Peyer's patch (tissue), 4 donors: ENCODE measurements at regions not wholly inside any gene's neighbourhood (a gene's known extent, or its start where the extent isn't known, plus 50 kb on each side); places are given as distances from the start of the nearest gene placed in this dataset.
A peak's percentile ranks its signal among the peaks of the same experiment; 100 is the strongest.

Experiments used
- DNase-seq, 3 donors: peaks; one replicate each; pipeline ENCODE4 v3.0.0-alpha.2; 2017 to 2019
- H3K27ac ChIP-seq, 4 donors: fragments of 200-600 bp; sonication (generic); one replicate each; pipeline ENCODE4 v1.5.1; 2016 to 2019
- H3K27me3 ChIP-seq, 2 donors: fragments of 200-600 bp; sonication (generic); one replicate each; pipeline ENCODE4 v1.5.1; 2019
- H3K36me3 ChIP-seq, 3 donors: fragments of 200-600 bp; sonication (generic); one replicate each; pipeline ENCODE4 v1.5.1; 2016 to 2019
- H3K4me1 ChIP-seq, 4 donors: fragments of 200-600 bp; sonication (generic); one replicate each; pipeline ENCODE4 v1.5.1; 2016 to 2019
- H3K4me3 ChIP-seq, 4 donors: fragments of 200-600 bp; sonication (generic); 1 replicate in 3 of 4; 2 replicates in 1 of 4; pipeline ENCODE4 v1.5.1; 2016 to 2019; ENCODE audit warnings: mild to moderate bottlenecking in 1 of 4
- H3K9me3 ChIP-seq, 4 donors: fragments of 200-600 bp; sonication (generic); one replicate each; pipeline ENCODE4 v1.5.1; 2016 to 2019; ENCODE audit warnings: mild to moderate bottlenecking in 1 of 4
- POLR2A ChIP-seq, 2 donors: fragments of 450-650 bp; IDR thresholded peaks; one replicate each; pipeline ENCODE4 v1.5.1; 2017; ENCODE audit warnings: antibody characterized with exemption in 2 of 2, mild to moderate bottlenecking in 2 of 2, moderate library complexity in 2 of 2
- TF ChIP-seq, protein P1 (sequence below), 6 experiments: fragments of 450-650 bp in 4 of 6; fragments of 200-600 bp in 2 of 6; sonication (generic) in 1 of 6; IDR thresholded peaks; one replicate each; pipeline ENCODE4 v1.5.1; 2017 to 2019; ENCODE audit warnings: antibody characterized with exemption in 6 of 6, mild to moderate bottlenecking in 3 of 6, moderate library complexity in 1 of 6

DNA sequence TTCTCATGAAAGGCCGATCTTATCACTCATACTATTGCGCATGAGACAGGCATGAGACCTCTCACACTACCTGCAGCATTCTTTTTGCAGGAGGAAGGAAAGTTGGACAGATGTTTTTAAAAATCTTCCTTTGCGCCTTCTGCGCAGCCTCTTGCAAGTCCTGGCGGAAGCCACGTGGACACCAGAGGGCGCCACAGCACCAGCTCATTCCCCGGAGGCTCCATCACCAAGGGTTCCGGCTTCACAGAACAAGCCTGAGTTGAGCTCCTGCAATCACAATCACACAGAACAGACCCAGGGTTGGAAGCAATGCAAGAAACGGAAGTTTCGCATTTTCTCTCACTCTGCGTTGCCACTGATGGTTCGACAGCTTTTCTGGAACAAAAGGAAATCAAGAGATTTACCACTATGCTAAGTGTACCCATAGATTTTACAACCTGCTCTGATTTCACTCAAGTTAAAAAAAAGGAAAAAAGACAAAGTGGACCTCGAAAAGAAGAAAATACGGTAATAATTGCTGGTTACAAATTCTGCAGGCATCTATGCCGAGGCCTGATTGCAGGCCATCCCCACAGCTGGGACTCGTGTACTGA lies 304.7 kb upstream of the MSX2 start:
- peaks cover 0 to 11% (median 0%) of the 10 kb centered on the region in 4 donors for H3K4me1 ChIP-seq
- no peak overlapping the region for H3K27ac ChIP-seq
- TF ChIP-seq POLR2A (IDR thresholded peaks at IDR 0.05): no peak
- TF ChIP-seq, protein P1, sequence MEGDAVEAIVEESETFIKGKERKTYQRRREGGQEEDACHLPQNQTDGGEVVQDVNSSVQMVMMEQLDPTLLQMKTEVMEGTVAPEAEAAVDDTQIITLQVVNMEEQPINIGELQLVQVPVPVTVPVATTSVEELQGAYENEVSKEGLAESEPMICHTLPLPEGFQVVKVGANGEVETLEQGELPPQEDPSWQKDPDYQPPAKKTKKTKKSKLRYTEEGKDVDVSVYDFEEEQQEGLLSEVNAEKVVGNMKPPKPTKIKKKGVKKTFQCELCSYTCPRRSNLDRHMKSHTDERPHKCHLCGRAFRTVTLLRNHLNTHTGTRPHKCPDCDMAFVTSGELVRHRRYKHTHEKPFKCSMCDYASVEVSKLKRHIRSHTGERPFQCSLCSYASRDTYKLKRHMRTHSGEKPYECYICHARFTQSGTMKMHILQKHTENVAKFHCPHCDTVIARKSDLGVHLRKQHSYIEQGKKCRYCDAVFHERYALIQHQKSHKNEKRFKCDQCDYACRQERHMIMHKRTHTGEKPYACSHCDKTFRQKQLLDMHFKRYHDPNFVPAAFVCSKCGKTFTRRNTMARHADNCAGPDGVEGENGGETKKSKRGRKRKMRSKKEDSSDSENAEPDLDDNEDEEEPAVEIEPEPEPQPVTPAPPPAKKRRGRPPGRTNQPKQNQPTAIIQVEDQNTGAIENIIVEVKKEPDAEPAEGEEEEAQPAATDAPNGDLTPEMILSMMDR (IDR thresholded peaks at IDR 0.05): peak in 5 of 6 experiments; percentile 37 to 89 (median 88)
- no peaks in the 10 kb centered on the region for H3K27me3 ChIP-seq
- peak; percentile 36 to 94 (median 94) for DNase-seq
- H3K36me3 ChIP-seq: no peaks in the 10 kb centered on the region
- peak overlapping the region in 2 of 4 donors; percentile 1 to 10 for H3K4me3 ChIP-seq
- H3K9me3 ChIP-seq: no peaks in the 10 kb centered on the region

DNA sequence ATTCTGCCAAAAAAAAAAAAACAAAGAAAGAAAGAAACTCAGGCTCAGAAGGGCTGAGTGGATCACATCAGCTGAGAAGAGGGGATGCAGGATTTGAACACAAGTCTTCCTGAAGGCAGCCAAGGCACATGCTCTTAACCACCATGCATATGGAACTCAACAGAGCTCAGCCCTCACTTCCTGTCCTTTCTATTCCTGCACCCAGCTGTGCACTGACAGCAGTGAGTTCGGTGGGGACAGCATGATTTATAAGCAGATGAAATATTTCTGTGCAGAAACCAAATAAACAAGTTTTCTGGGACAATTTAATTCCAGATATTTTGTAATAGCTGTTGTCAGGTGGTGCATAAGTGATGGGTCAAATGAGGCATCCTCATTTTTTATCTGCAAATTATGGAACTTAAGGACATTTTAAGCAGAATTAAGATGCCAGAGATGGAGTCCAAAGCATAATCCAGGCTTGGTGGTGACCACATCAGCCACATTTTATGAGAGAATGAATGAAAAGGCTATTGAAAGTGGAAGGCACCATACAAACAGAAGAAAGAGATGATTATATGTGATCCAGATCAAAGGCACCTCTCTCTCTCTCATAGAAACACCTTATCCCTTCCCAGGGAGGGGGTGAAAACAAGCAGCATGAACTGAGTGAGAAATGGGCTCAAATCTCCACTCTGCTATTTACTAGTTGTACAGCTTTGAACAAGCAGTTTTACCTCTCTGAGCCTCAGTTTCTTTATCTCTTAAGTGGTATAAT lies 303.6 kb upstream of the MSX2 start:
- TF ChIP-seq, protein P1 (IDR thresholded peaks at IDR 0.05): no peak
- TF ChIP-seq POLR2A (IDR thresholded peaks at IDR 0.05): no peak
- Histone ChIP-seq H3K4me3 (no peak overlapping the region), H3K4me1 (peaks cover 0 to 11% (median 0%) of the 10 kb centered on the region in 4 donors), H3K36me3 (no peaks in the 10 kb centered on the region), H3K27ac (no peak overlapping the region), H3K27me3 (no peaks in the 10 kb centered on the region), H3K9me3 (no peaks in the 10 kb centered on the region)
- no peak for DNase-seq

DNA sequence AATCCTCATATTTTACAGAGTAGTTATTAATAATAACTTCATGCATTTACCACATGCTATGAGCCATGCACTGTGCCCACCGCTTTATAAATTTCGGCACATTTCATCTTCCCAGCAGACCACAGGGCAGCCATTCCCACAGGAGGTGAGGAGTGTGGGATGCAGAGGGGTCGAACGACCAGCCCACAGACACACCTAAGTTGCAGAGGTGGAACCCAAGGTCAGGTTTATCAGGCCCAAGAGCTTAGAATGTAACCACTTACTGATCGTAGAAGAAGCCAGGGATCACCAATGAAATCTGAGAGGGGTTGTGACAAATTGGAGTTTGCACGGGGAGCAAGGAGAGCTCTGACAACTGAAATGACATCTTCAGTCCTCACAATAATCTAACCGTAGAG lies 303.0 kb upstream of the MSX2 start:
- Histone ChIP-seq H3K27ac (no peak overlapping the region), H3K4me1 (peaks cover 0 to 11% (median 0%) of the 10 kb centered on the region in 4 donors), H3K27me3 (no peaks in the 10 kb centered on the region), H3K9me3 (no peaks in the 10 kb centered on the region), H3K4me3 (no peak overlapping the region), H3K36me3 (no peaks in the 10 kb centered on the region)
- TF ChIP-seq, protein P1 (IDR thresholded peaks at IDR 0.05): no peak
- TF ChIP-seq POLR2A (IDR thresholded peaks at IDR 0.05): no peak
- no peak for DNase-seq

DNA sequence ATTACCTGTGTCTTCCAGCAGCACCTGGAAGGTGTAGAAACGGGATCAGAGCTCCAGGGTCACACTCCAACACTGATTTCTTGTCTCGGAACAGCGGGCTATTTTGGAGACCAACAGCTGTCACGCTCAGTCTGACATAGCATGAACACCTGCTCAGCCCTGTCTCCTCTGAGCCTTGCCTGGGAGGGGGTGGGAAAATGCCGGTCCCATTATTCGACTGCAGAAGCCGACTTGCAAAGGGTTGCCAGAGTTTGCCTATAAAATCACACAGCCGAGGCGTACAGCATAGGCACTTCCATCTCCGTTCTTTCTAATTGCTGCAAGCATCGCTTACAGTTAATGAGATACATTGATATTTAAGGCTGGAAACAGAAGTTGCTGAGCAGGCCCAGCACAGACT lies 300.8 kb upstream of the MSX2 start:
- Histone ChIP-seq H3K4me1 (peaks cover 0 to 11% (median 0%) of the 10 kb centered on the region in 4 donors), H3K4me3 (no peak overlapping the region), H3K9me3 (no peaks in the 10 kb centered on the region), H3K27ac (no peak overlapping the region), H3K27me3 (no peaks in the 10 kb centered on the region), H3K36me3 (no peaks in the 10 kb centered on the region)
- no peak for DNase-seq
- TF ChIP-seq POLR2A (IDR thresholded peaks at IDR 0.05): no peak
- TF ChIP-seq, protein P1 (IDR thresholded peaks at IDR 0.05): no peak

DNA sequence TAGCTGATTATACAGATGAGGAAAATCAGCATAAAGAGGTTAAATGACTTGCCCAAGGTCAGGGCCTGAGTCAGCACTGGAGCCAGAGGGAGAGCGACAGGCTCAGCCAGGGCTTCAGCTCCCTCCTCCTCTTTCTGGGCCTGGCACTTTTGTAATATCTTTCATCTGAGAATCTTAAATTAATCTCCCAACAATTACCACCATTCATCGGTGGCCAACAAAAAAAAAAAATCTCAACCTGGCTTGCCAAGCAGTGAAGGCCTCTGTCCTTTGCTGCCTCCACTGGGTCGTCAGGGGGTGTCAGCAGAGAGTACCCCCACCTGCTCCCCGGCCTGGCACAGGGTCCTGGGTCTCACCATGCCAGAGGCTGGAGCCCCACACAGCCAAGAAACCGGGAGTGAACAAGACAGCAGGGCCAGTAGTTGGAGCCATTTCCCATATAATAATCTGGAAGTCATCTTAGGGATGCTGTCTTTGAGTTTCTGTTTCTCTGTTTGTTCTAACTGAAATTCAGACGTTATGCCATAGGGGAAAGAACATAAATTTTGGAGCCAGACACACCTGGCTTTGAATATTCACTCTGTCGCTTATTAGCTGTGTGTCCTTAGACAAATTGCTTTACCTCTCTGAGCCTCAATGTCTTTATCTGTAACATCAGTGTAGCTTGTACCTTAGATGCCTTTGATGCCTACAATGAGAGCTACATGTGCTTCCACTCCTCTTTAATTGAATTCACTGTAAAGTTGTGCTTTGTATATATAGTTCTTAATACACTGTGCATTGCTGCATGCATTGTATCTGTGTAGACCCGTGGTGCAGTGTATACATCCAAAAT lies 299.9 kb upstream of the MSX2 start:
- DNase-seq: no peak
- no peak overlapping the region for H3K27ac ChIP-seq
- H3K9me3 ChIP-seq: no peaks in the 10 kb centered on the region
- no peaks in the 10 kb centered on the region for H3K27me3 ChIP-seq
- H3K4me3 ChIP-seq: no peak overlapping the region
- TF ChIP-seq, protein P1 (IDR thresholded peaks at IDR 0.05): peak in 1 of 6 experiments; percentile 5
- TF ChIP-seq POLR2A (IDR thresholded peaks at IDR 0.05): no peak
- H3K4me1 ChIP-seq: peaks cover 0 to 3% (median 0%) of the 10 kb centered on the region in 4 donors
- no peaks in the 10 kb centered on the region for H3K36me3 ChIP-seq
